RPMI8226 (cell line): ENCODE measurements at regions not wholly inside any gene's neighbourhood (a gene's known extent, or its start where the extent isn't known, plus 50 kb on each side); places are given as distances from the start of the nearest gene placed in this dataset.
"Not testable (repeated sequence)": the region's sequence is repeated elsewhere in the genome, so short reads cannot be mapped to it uniquely, and the experiment has no call there.

Experiments used
- DNase-seq: peaks from one replicate; pipeline ENCODE4 v3.0.0-alpha.2; 2015

GRCh38 chr9:99489060-99489413, 267.0 kb downstream of the SEC61B start:
- peak; percentile 34 for DNase-seq

DNA sequence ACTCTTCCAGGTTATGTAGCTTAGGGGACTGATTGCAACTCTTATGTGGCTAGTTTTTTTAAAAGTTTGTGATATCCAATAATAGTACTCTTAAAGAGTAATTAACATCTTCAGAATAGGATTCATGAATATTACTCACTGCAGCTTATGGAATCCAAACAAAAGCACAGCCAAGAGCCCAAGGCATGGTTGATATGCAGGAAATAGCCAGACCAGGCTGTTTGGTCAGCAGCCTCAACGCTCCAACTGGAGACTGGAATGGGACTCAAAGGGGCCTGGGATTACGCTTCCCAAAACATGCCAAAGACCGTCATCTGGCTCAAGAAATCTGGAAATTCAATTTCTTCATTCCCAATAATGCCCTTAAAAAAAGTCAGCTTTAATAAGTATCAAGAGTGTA, 268.6 kb downstream of the SEC61B start:
- no peak for DNase-seq

GRCh38 chr9:99491408-99492158, 269.5 kb downstream of the SEC61B start:
- peak; percentile 46 for DNase-seq

DNA sequence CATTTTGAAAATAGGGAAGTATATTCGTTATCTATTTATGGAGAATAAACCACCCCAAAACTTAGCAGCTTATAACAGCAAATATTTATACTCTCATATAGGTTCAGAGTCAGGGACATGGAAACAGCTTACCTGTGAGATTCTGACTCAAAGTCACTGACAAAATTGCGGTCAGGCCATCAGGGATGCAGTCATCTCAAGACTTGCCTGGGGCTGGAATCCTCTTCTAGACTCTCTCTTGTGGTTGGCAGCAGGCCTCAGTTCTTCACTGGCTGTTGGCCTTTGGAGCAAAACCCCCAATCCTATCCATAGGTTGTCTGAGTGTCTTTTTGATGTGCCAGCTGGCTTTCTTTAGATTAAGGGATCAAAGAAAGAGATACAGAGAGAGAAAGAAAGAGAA, 275.6 kb downstream of the SEC61B start:
- DNase-seq = peak; percentile 33

- not testable (repeated sequence) for DNase-seq
These were observed 276.9 kb downstream of the SEC61B start for GRCh38 chr9:99498979-99499378.

DNA sequence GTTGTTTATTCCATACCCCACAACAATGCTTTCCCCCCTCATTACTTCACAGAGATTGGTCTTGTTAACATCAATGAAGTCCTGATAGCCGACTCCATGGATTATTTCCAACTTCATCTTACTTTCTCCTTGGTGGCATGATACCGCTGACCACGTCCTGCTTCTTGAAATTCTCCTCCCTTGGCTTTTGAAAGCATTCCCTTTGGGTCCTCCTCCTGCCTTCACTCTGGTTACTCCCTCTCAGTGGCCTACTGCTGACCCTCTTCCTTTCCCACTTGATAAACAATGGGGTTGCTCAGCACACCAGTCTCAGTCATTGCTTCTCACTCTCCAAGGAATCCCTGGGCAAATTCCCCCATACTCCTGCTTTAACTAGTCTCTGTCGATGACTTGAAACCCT, 283.9 kb downstream of the SEC61B start:
- no peak for DNase-seq

GRCh38 chr9:99506747-99507348, 284.8 kb downstream of the SEC61B start:
- DNase-seq = no peak

DNA sequence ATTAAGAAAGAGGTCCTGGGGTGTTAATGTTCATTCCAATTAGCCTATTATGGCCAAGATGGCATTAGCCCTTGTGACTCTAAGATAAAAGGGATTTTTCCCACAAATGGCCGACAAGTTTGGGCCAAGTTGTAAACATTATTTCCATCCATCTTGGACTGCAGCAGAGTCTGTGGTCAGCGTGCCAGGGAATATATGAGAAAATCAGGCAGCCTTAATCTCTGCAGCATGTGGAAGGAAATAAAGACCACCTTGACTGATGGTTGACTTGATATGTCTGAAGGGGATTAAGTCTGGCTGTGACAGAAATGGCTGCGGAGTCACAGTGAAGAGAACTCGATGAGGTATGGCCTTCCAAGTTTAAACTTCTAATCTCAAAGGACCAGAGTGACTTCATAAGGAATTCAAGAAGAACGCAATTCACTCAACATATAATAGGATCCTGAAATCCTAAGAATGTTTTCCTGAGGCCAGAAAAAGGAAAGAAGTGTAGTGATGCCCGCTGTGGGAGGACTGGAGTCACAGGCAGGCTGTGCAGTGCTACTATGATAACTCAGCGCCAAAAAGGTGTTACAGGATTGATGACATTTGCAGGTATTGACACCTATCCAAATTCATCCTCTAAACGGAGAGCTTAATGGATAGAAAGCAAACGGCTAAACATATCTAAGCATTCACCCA, 287.1 kb downstream of the SEC61B start:
- DNase-seq = no peak

GRCh38 chr9:99509900-99510535, 287.9 kb downstream of the SEC61B start:
- DNase-seq = no peak

DNA sequence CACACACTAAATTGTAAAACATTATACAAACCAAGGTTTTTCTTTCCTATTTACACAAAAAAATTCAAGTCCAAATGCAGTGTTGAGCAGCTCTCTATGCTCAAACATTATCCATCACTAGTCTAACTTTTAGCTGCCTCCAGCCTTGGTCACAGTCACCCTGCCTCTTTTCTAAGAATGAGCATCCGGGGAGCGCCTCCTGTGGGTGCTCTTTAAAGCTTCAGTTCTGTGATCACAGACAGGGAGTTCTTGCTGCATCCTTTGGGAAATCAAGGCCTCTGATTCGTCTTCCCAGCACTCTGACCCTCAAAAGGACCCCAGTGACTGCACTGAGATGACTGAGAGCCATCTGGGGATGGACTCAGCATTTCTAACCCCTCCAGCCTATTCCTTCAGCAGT, 289.6 kb downstream of the SEC61B start:
- no peak for DNase-seq

GRCh38 chr9:99513441-99514112, 291.5 kb downstream of the SEC61B start:
- no peak for DNase-seq

- DNase-seq = no peak
These were observed 293.0 kb downstream of the SEC61B start for GRCh38 chr9:99515093-99515492.

- peak; percentile 30 for DNase-seq
These were observed 294.0 kb downstream of the SEC61B start for GRCh38 chr9:99515895-99516656.

DNA sequence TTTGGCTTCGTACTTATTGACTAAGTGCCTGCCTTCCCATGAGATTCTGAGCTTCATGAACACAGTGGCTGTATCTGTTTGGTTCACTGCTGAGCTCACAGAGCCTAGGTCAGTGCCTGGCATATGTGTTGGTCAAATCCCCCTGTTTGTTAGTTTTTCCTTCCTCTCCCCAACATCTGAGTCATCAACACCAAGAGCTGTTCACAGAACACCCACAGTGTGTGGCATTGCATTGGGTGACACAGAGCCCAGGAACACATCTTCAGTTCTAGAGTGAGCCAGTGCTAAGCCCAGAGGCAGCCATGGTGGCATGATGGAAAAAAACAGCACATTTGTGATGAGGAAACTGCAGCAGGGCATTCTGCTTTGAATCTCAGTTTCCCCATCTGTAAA, 294.6 kb downstream of the SEC61B start:
- no peak for DNase-seq

- no peak for DNase-seq
These were observed 297.8 kb upstream of the NR4A3 start for GRCh38 chr9:99523838-99524237.

- no peak for DNase-seq
These were observed 290.4 kb upstream of the NR4A3 start for GRCh38 chr9:99531313-99531712.

DNA sequence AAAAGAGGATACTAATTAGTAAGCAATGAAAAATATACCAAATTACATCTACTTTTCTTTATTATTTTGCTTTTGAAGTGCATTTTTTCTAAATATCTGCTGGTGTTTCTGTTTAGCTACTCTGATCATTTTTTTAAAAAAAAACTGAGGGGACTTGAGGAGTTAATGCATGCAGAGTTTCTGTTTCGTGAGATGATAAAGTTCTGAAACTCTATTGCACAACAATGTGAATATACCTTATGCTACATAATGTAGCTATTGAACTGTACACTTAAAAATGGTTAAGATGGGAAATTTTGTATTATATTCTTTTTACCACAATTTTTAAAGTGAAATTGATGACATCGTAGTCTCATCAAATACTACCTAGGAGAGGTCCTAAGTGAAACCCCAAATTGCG, 288.3 kb upstream of the NR4A3 start:
- DNase-seq = no peak

- DNase-seq = no peak
These were observed 283.7 kb upstream of the NR4A3 start for GRCh38 chr9:99537996-99538395.

- DNase-seq = no peak
These were observed 277.2 kb upstream of the NR4A3 start for GRCh38 chr9:99544526-99544925.

GRCh38 chr9:99549441-99549840, 272.2 kb upstream of the NR4A3 start:
- no peak for DNase-seq

GRCh38 chr9:99555792-99556191, 265.9 kb upstream of the NR4A3 start:
- no peak for DNase-seq

DNA sequence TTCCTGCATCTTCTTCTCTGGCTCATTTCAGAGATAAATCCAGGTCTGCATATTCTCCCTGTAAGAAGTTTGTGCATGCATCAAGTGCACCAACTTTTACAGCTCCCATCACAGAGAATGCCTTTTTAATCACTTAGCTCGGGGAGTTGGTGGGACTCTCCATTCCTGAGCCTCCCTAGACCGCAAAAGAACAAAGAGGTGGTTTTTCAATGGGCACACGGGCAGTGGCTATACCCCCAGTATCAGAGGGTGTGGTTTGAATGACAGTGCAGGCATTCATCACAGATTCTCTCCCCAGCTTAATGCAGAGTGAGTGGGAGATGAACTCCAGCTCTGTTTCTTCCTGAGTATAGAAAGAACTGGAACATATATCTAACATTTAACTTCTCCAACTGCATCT, 264.7 kb upstream of the NR4A3 start:
- no peak for DNase-seq

GRCh38 chr9:99557816-99558215, 263.9 kb upstream of the NR4A3 start:
- DNase-seq = no peak
